Gastroesophageal sphincter (tissue), 4 donors: ENCODE measurements at regions not wholly inside any gene's neighbourhood (a gene's known extent, or its start where the extent isn't known, plus 50 kb on each side); places are given as distances from the start of the nearest gene placed in this dataset.

Source experiments
- ATAC-seq: fragments of 150-250 bp; one replicate; pipeline ENCODE4 v1.9.1; 2016; ENCODE audit warnings: mild to moderate bottlenecking, moderate library complexity
- H3K27ac ChIP-seq, 4 donors: fragments of 200-600 bp; sonication (generic) in 3 of 4; 1 replicate in 3 of 4; 2 replicates in 1 of 4; pipeline ENCODE4 v1.5.1; 2016 to 2019
- H3K27me3 ChIP-seq: fragments of 200-600 bp; sonication (generic); one replicate; pipeline ENCODE4 v1.5.1; 2019
- H3K36me3 ChIP-seq, 2 donors: fragments of 200-600 bp; sonication (generic); one replicate each; pipeline ENCODE4 v1.5.1; 2019; ENCODE audit warnings: control low read depth in 1 of 2
- H3K4me1 ChIP-seq, 3 donors: fragments of 200-600 bp; sonication (generic); 1 replicate in 2 of 3; 2 replicates in 1 of 3; pipeline ENCODE4 v1.5.1; 2016 to 2019; ENCODE audit warnings: control low read depth in 2 of 3
- H3K4me3 ChIP-seq, 2 donors: fragments of 200-600 bp; sonication (generic); one replicate each; pipeline ENCODE4 v1.5.1; 2019; ENCODE audit warnings: mild to moderate bottlenecking in 1 of 2, moderate library complexity in 1 of 2
- H3K9me3 ChIP-seq, 3 donors: fragments of 200-600 bp; sonication (generic); one replicate each; pipeline ENCODE4 v1.5.1; 2017 to 2019; ENCODE audit warnings: control low read depth in 2 of 3
- EP300 ChIP-seq: sonication (generic); formaldehyde crosslinking; IDR thresholded peaks from one replicate; pipeline ENCODE4 v1.6.1; 2017; ENCODE audit warnings: antibody characterized with exemption, mild to moderate bottlenecking
- POLR2A ChIP-seq, 2 donors: fragments of 450-650 bp; IDR thresholded peaks; one replicate each; pipeline ENCODE4 v1.6.1; 2017; ENCODE audit warnings: antibody characterized with exemption in 2 of 2, mild to moderate bottlenecking in 2 of 2, moderate library complexity in 1 of 2
- POLR2AphosphoS5 ChIP-seq: sonication (generic); formaldehyde crosslinking; IDR thresholded peaks from one replicate; pipeline ENCODE4 v1.6.1; 2017; ENCODE audit warnings: antibody characterized with exemption
- WGBS, 2 donors: methylation state at CpG; one replicate each; pipeline ENCODE4 v1.1.5; 2018; ENCODE audit warnings: low coverage in 1 of 2; 5-methylcytosine and 5-hydroxymethylcytosine counted together
- TF ChIP-seq, protein P1 (sequence below), 4 experiments: fragments of 200-600 bp in 2 of 4; fragments of 450-650 bp in 2 of 4; sonication (generic) in 1 of 4; IDR thresholded peaks; one replicate each; pipeline ENCODE4 v1.5.1; 2017 to 2019; ENCODE audit warnings: antibody characterized with exemption in 4 of 4, mild to moderate bottlenecking in 2 of 4, moderate library complexity in 2 of 4

- no peaks in the 10 kb centered on the region for H3K4me1 ChIP-seq
- H3K36me3 ChIP-seq = no peaks in the 10 kb centered on the region
- H3K4me3 ChIP-seq = no peak overlapping the region
- no peak overlapping the region for H3K27ac ChIP-seq
- 61 to 80% methylated on average over 2 to 3 of the region's 3 CpGs for whole genome bisulfite sequencing, 2 donors
- TF ChIP-seq, protein P1, sequence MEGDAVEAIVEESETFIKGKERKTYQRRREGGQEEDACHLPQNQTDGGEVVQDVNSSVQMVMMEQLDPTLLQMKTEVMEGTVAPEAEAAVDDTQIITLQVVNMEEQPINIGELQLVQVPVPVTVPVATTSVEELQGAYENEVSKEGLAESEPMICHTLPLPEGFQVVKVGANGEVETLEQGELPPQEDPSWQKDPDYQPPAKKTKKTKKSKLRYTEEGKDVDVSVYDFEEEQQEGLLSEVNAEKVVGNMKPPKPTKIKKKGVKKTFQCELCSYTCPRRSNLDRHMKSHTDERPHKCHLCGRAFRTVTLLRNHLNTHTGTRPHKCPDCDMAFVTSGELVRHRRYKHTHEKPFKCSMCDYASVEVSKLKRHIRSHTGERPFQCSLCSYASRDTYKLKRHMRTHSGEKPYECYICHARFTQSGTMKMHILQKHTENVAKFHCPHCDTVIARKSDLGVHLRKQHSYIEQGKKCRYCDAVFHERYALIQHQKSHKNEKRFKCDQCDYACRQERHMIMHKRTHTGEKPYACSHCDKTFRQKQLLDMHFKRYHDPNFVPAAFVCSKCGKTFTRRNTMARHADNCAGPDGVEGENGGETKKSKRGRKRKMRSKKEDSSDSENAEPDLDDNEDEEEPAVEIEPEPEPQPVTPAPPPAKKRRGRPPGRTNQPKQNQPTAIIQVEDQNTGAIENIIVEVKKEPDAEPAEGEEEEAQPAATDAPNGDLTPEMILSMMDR (IDR thresholded peaks at IDR 0.05) = no peak
- TF ChIP-seq EP300 (no peak), POLR2AphosphoS5 (no peak), POLR2A (IDR thresholded peaks at IDR 0.05) (no peak)
- ATAC-seq = no peak
- H3K27me3 ChIP-seq = no peaks in the 10 kb centered on the region
- H3K9me3 ChIP-seq = peaks cover 0 to 12% (median 0%) of the 10 kb centered on the region in 3 donors
These were observed 397.9 kb upstream of the RGPD4 start for GRCh38 chr2:107428781-107429180.

DNA sequence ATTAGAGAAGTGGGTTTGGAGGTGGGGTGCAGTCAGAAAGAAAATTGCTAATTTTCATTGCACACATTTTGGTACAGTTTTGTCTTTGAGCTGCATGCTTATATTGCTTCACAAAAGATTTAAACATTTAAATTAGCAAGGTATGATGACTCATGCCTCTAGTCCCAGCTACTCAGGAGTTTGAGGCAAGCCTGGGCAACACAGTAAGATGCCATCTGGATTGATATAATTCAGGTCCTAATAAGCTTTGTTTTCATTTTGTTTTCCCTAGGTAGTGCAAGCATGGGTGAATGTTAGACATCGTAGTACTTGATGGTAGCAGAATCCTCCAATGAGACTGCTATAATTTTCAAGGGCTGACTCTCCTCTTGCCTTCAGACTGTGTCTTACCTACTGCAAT lies 396.7 kb upstream of the RGPD4 start:
- TF ChIP-seq EP300 = no peak
- TF ChIP-seq POLR2AphosphoS5 = no peak
- TF ChIP-seq POLR2A (IDR thresholded peaks at IDR 0.05) = no peak
- TF ChIP-seq, protein P1 (IDR thresholded peaks at IDR 0.05) = no peak
- 89% methylated on average over 1 of the region's 1 CpG; no CpG with 5 or more reads in 1 of the 2 donors for WGBS, 2 donors
- H3K27me3 ChIP-seq = no peaks in the 10 kb centered on the region
- no peak overlapping the region for H3K4me3 ChIP-seq
- no peak for ATAC-seq
- no peaks in the 10 kb centered on the region for H3K36me3 ChIP-seq
- no peak overlapping the region for H3K27ac ChIP-seq
- no peaks in the 10 kb centered on the region for H3K4me1 ChIP-seq
- H3K9me3 ChIP-seq = peaks cover 0 to 12% (median 0%) of the 10 kb centered on the region in 3 donors

GRCh38 chr2:107430596-107431266 lies 396.0 kb upstream of the RGPD4 start:
- ATAC-seq = no peak

GRCh38 chr2:107436281-107436680 lies 390.4 kb upstream of the RGPD4 start:
- Histone ChIP-seq H3K36me3 (no peaks in the 10 kb centered on the region), H3K4me1 (no peaks in the 10 kb centered on the region), H3K4me3 (no peak overlapping the region), H3K9me3 (no peaks in the 10 kb centered on the region), H3K27ac (no peak overlapping the region), H3K27me3 (no peaks in the 10 kb centered on the region)
- no peak for ATAC-seq
- TF ChIP-seq, protein P1 (IDR thresholded peaks at IDR 0.05) = no peak
- TF ChIP-seq POLR2A (IDR thresholded peaks at IDR 0.05) = no peak
- TF ChIP-seq EP300 = no peak
- no peak for TF ChIP-seq POLR2AphosphoS5

More at GRCh38 chr2:107430596-107431266, 396.0 kb upstream of the RGPD4 start:
- H3K36me3 ChIP-seq = no peaks in the 10 kb centered on the region
- 69 to 70% methylated on average over 9 to 10 of the region's 10 CpGs for WGBS, 2 donors
- H3K27ac ChIP-seq = no peak overlapping the region
- no peaks in the 10 kb centered on the region for H3K4me1 ChIP-seq
- peaks cover 0 to 12% (median 0%) of the 10 kb centered on the region in 3 donors for H3K9me3 ChIP-seq
- H3K4me3 ChIP-seq = no peak overlapping the region
- TF ChIP-seq EP300 (no peak), POLR2A (IDR thresholded peaks at IDR 0.05) (no peak), POLR2AphosphoS5 (no peak)
- TF ChIP-seq, protein P1 (IDR thresholded peaks at IDR 0.05) = no peak
- no peaks in the 10 kb centered on the region for H3K27me3 ChIP-seq

- Histone ChIP-seq H3K4me1 (no peaks in the 10 kb centered on the region), H3K36me3 (no peaks in the 10 kb centered on the region), H3K27ac (no peak overlapping the region), H3K9me3 (no peaks in the 10 kb centered on the region), H3K4me3 (no peak overlapping the region), H3K27me3 (no peaks in the 10 kb centered on the region)
- ATAC-seq = no peak
- no peak for TF ChIP-seq POLR2AphosphoS5
- no peak for TF ChIP-seq EP300
- TF ChIP-seq POLR2A (IDR thresholded peaks at IDR 0.05) = no peak
- TF ChIP-seq, protein P1 (IDR thresholded peaks at IDR 0.05) = no peak
These were observed 389.4 kb upstream of the RGPD4 start for GRCh38 chr2:107437265-107437664.
